GM19395 (cell line): ENCODE measurements at regions not wholly inside any gene's neighbourhood (a gene's known extent, or its start where the extent isn't known, plus 50 kb on each side); places are given as distances from the start of the nearest gene placed in this dataset.
A peak's percentile ranks its signal among the peaks of the same experiment; 100 is the strongest.

Source experiments
- ATAC-seq: cut with Tn5 transposase; IDR thresholded peaks from one replicate; pipeline ENCODE4 v1.9.1; 2021; ENCODE audit warnings: mild to moderate bottlenecking, moderate library complexity; ENCODE audit not compliant: unreplicated experiment

- no peak for ATAC-seq
Observed at GRCh38 chr6:56349194-56349593, 101.8 kb upstream of the COL21A1 start.

DNA sequence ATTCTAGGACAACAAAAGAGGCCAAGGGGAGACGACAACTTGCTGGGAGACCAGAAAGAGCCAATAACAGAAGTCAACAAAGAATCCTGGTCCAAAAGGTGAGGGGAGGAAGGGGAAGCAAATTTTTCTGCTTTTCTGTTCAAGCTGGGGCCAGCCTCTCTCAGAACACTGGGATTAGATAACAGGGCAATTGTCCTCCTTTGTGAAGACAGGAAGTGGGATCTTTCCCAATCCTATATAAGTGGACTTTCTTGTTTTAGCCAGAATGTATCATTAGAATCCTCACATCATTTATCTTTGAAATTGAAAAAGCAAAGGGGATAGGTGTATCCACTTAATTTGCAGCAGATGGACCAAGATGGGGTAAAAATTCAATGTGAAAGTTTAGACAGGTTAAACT is 101.2 kb upstream of the COL21A1 start:
- ATAC-seq = no peak

GRCh38 chr6:56347526-56347925 is 100.1 kb upstream of the COL21A1 start:
- ATAC-seq = no peak

- ATAC-seq = no peak
Observed at GRCh38 chr6:56346958-56347357, 99.6 kb upstream of the COL21A1 start.

DNA sequence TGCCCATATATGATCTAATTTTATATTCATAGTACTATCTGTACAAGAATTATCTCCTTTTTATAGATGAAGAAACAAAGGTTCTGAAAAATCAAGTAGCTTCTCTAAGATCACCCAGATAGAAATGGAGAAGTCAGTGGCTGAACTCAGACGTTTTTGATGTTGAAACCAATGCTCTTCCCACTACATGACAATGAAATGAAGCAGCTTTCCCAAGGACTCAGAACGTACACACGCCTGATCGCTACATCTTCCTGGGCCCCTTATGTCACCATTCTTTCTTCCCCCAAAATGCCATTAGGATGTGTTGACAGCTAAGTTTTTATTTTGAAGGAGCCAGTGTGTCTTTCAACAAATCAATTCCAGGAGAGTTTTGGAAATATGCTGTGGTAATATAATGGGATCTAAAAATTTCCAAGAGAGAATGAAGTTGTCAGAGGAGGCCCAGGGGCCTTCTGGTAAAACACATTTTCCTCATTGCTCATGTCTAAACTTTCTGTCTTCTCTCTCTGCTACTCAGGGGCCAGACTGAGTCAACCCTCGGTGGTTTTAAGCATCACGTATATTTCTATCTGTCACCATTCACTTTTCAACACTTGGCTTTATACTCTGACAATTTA is 98.1 kb upstream of the COL21A1 start:
- ATAC-seq = no peak

DNA sequence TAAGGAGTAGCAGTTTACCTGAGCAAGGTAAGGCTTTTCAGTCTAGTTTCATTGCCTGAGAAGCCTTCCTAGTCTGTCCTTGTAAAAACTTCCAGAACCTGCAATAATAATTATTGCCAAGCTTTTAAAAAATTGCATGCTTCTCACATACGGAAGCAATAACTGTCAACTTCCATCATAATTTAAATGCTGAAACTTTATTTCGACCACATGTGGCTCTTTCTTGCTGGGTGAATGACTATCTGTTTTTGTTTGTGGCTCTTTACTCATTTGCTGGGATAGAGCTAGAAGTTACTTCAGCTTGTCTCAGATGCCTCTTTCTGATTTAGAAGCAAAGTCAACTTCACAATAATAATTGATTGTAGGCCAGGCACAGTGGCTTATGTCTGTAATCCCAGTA is 95.9 kb upstream of the COL21A1 start:
- no peak for ATAC-seq

DNA sequence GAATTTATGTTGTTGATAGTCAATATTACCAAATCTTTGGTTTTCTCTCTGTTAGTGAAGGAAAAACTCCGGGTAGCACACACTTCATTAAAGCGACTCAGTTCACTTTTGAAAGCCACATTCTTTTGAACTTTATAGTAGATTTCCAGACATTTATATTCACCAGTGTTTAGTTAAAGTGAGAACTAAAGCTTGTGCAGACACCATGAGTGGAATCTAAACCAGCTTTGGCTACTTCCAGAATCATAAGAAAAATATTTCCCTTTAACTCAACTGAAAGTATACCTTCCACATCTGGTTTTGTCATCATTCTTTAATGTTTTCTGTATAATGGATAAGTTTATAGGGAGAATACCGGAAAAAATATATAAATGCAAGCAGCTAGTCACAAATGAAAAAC is 92.1 kb upstream of the COL21A1 start:
- no peak for ATAC-seq

GRCh38 chr6:56335726-56336125 is 88.3 kb upstream of the COL21A1 start:
- no peak for ATAC-seq

- no peak for ATAC-seq
Observed at GRCh38 chr6:56334937-56335336, 87.6 kb upstream of the COL21A1 start.

GRCh38 chr6:56329271-56330050 is 82.1 kb upstream of the COL21A1 start:
- no peak for ATAC-seq

DNA sequence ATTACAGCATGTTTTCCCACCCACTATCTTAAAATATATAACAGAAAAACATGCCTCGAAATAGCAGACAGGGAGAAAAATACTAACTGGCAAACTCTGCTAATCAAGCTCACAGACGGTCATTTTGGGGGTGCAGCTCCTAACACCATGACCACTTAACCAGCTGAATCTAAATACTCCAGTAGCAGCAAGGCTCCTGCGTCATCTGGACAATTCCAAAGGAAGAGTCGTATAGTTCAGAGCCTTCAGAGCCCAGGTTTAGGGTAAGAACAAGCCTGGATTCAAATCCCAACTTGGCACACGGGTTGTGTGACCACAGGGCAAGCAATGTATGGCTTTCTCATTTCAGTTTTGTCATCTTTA is 81.3 kb upstream of the COL21A1 start:
- no peak for ATAC-seq

DNA sequence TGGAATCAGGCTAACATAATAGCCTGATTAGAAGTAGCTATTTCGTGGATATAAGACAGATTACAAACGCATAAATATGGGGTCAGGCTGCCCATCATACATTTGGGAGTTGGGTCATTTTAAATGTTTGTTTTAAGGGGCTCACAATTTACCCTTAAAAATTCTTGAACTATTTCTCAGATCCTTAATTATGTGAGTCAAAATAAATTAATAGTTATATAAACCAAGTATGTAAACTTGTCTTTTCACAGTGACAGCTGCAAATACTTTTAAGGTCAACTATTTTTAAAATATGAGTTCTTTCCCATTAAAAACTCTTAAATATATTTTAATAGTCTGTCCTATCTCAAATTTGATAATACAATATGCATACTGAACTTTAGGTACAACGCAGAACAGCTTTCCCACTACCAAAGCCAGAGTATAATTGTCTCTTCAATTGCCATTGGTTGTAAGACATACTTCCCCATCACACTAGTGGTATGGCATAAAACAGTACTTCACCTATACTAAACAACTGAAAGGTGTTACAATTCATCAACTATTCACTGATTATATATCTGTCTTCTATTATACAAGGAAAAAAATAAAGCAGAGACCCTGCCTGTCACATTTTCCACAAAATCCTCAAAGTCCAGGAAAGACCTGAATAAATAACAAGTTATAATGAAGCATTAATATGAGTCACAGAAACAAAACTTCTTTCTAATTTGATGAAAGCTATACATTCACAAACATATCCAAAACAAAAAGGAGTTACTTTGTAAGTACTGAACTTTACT is 80.8 kb upstream of the COL21A1 start:
- ATAC-seq = no peak

DNA sequence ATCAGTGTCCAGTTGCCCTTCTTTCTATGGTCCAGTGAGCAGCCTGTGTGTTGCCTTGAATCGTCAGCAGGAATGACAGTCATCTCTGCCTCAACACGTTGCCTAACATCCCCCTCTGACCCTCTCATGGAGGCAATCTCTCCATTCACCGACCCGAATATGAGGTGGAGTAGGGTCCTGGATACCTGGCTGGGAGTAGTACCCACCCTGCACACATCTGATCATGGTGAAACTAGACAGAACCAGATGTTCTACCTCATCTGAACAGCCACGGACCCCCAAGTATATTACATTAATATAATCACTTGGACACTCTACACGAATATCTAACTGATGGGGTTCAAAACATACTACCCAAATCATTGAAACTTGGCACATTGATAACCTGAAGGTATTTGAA is 77.0 kb upstream of the COL21A1 start:
- ATAC-seq = no peak

- no peak for ATAC-seq
Observed at GRCh38 chr6:56318851-56319250, 71.5 kb upstream of the COL21A1 start.

DNA sequence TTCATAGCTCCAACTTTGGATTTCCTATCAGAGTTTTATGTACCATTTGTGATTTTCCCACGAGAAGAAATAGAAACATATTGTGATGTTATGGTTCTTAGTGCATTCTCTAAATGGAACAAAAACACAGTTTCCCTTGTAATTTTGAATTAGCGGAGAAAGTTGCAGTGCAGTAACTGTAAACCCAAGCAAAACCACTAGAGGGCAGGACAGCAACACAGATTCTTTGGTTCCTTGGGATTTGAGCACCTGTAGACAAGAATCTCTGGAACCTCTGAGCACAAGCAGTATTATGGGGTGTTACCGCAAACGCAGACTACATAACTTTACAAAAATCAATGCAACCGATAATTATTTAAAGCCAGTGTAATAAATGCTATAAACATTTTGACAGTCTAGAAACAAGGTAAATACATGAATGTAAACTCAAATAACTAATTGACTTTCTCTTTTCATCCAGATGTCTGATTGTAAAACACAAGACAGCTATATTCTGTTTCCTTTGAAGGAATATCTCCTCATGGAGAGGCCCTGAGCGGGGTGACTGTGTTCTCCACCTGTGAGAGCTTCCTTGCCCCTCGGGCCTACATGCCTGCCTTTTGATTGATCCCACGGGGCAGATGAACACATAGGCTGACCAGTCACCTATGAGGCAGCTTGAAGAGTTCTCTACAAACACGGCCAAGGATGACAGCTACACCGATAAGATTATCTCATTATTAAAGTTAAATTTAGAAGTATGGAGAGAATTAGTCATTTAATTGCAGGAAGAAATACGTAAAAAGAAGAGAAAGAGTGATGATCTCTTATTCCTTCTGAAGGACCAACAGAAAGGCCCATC is 67.5 kb upstream of the COL21A1 start:
- ATAC-seq = peak; percentile 70

GRCh38 chr6:56311533-56312448 is 64.4 kb upstream of the COL21A1 start:
- no peak for ATAC-seq

- ATAC-seq = no peak
Observed at GRCh38 chr6:56311061-56311460, 63.7 kb upstream of the COL21A1 start.

DNA sequence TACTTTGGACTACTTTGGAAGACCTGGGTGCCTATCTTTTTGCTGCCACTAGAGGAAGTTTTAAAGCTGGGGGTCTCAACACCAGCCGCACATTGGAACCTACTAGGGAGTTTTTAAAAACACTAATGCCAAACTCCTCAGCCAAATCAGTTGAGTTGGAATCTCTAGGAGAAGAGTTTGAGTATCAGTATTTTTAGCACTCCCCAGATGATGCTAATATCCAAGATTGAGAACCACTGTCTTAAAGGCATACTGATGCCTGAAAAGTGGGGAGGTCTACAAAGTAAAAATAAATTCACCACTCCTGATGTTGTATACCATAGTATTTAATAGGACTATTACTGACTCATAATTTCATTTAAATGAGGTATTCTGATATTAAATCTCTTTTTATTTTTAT is 62.9 kb upstream of the COL21A1 start:
- ATAC-seq = no peak

GRCh38 chr6:56299916-56300315 is 52.5 kb upstream of the COL21A1 start:
- ATAC-seq = no peak
